HepG2 (cell line): ENCODE measurements at regions not wholly inside any gene's neighbourhood (a gene's known extent, or its start where the extent isn't known, plus 50 kb on each side); places are given as distances from the start of the nearest gene placed in this dataset.

Experiments
- ATAC-seq: fragments of 200-7000 bp; cut with Tn5 transposase; 3 replicates; pipeline ENCODE4 v1.9.1; 2020; ENCODE audit warnings: mild to moderate bottlenecking, moderate library complexity
- BruUV-seq: library from RNA; stranded (reverse); fragments of 400-500 nt; replicated peaks from 2 replicates; lab custom pipeline; 2021; lab: Mats Ljungman, UMichigan
- CTCF ChIA-PET: fragments of 300-600 bp; formaldehyde crosslinking; extraction: SDS; loops from one replicate; lab custom pipeline; 2021; ENCODE audit warnings: low total read pairs, inconsistent platforms, low intra/inter-chr PET ratio; lab: Yijun Ruan, JAX
- POLR2A ChIA-PET: fragments of 350-600 bp; sonication (Branson Sonifier 250); formaldehyde crosslinking; loops from one replicate; lab custom pipeline; 2020; ENCODE audit warnings: antibody characterized with exemption, inconsistent platforms; lab: Yijun Ruan, JAX
- DNase-seq: peaks from one replicate; pipeline ENCODE4 v3.0.0-alpha.2; 2015; ENCODE audit warnings: low spot score
- FAIRE-seq: peaks from 3 replicates; lab custom pipeline; 2011; peaks lifted over from hg19 to GRCh38; lab: Jason Lieb, UNC
- H2AFZ ChIP-seq: one replicate; pipeline ENCODE4 v1.6.1; 2011; ENCODE audit warnings: low read length, inconsistent platforms
- H3K27ac ChIP-seq: fragments of 300-600 bp; 3 replicates; pipeline ENCODE4 v1.8.0; 2011; ENCODE audit warnings: mixed run types, mild to moderate bottlenecking, mixed read lengths, low read length, inconsistent platforms; ENCODE audit not compliant: insufficient read depth; ENCODE audit errors: extremely low read length
- H3K27me3 ChIP-seq, 2 experiments: fragments of 200-600 bp in 1 of 2; 2 replicates in 1 of 2; 3 replicates in 1 of 2; pipeline versions ENCODE4 v1.6.0 to v1.8.0; 2011; ENCODE audit warnings: low read length in 2 of 2, mild to moderate bottlenecking in 2 of 2, moderate library complexity in 2 of 2, inconsistent platforms in 1 of 2; ENCODE audit not compliant: insufficient read depth in 2 of 2, control insufficient read depth in 1 of 2
- H3K36me3 ChIP-seq, 2 experiments: fragments of 200-600 bp in 1 of 2; replicated peaks in 1 of 2; 2 replicates in 1 of 2; 3 replicates in 1 of 2; pipeline versions ENCODE4 v1.5.1 to v1.8.0; 2011; ENCODE audit warnings: low read length in 2 of 2, inconsistent platforms in 1 of 2; ENCODE audit not compliant: insufficient read depth in 2 of 2, control insufficient read depth in 1 of 2
- H3K4me1 ChIP-seq: 2 replicates; pipeline ENCODE4 v1.5.1; 2012; ENCODE audit warnings: low read length, inconsistent platforms; ENCODE audit not compliant: insufficient read depth
- H3K4me2 ChIP-seq: 2 replicates; pipeline ENCODE4 v1.6.0; 2011; ENCODE audit warnings: low read depth, low read length, inconsistent platforms
- H3K4me3 ChIP-seq, 3 experiments: fragments of 200-600 bp in 1 of 3; sonication (generic), shearing (Covaris generic) in 1 of 3; replicated peaks in 1 of 3; 2 replicates each; pipeline ENCODE4 v1.5.1; 2011 to 2016; ENCODE audit warnings: low read length in 3 of 3, inconsistent platforms in 2 of 3, low read depth in 2 of 3, mild to moderate bottlenecking in 2 of 3, control low read depth in 1 of 3, mixed read lengths in 1 of 3; ENCODE audit not compliant: insufficient read depth in 1 of 3
- H3K79me2 ChIP-seq: one replicate; pipeline ENCODE4 v1.6.1; 2011; ENCODE audit warnings: low read length, inconsistent platforms; ENCODE audit not compliant: insufficient read depth
- H3K9ac ChIP-seq: 2 replicates; pipeline ENCODE4 v1.6.0; 2011; ENCODE audit warnings: mild to moderate bottlenecking, low read depth, low read length, inconsistent platforms; ENCODE audit not compliant: insufficient read depth
- H3K9me3 ChIP-seq: 2 replicates; pipeline ENCODE4 v1.5.1; 2012; ENCODE audit warnings: mild to moderate bottlenecking, low read length
- H4K20me1 ChIP-seq: 2 replicates; pipeline ENCODE4 v1.6.0; 2011; ENCODE audit warnings: inconsistent platforms, mild to moderate bottlenecking, low read length, moderate library complexity; ENCODE audit not compliant: insufficient read depth
- CEBPG ChIP-seq: IDR thresholded peaks from 2 replicates; pipeline ENCODE4 v1.6.1; 2016
- ISX ChIP-seq: sonication (generic); formaldehyde crosslinking; conservative IDR thresholded peaks from 2 replicates; pipeline ENCODE4 v1.5.0; 2020; ENCODE audit warnings: missing genetic modification reagents
- KDM6A ChIP-seq: IDR thresholded peaks from 2 replicates; pipeline ENCODE4 v1.6.1; 2016; ENCODE audit warnings: low read depth
- MAFF ChIP-seq: IDR thresholded peaks from 2 replicates; pipeline ENCODE4 v1.6.1; 2011; ENCODE audit warnings: low read depth, low read length, improper control_type of control experiment
- MAFK ChIP-seq, 2 experiments: IDR thresholded peaks in 1 of 2; conservative IDR thresholded peaks in 1 of 2; 2 replicates each; pipeline ENCODE4 v1.6.1; 2011; ENCODE audit warnings: improper control_type of control experiment in 2 of 2, low read length in 2 of 2
- MYC ChIP-seq: sonication (generic); formaldehyde crosslinking; IDR thresholded peaks from 2 replicates; pipeline ENCODE4 v1.9.0; 2021; ENCODE audit warnings: missing genetic modification reagents, borderline replicate concordance
- RXRA ChIP-seq: sonication (generic); formaldehyde crosslinking; IDR thresholded peaks from 2 replicates; pipeline ENCODE4 v1.5.1; 2020; ENCODE audit warnings: missing genetic modification reagents
- SMAD1 ChIP-seq: sonication (generic); formaldehyde crosslinking; IDR thresholded peaks from 2 replicates; pipeline ENCODE4 v1.4.0; 2020; ENCODE audit warnings: missing genetic modification reagents, low read depth, mild to moderate bottlenecking, borderline replicate concordance
- TCF7L2 ChIP-seq: IDR thresholded peaks from 2 replicates; pipeline ENCODE4 v1.6.1; 2011; ENCODE audit warnings: mild to moderate bottlenecking, low read depth, low read length, moderate library complexity
- ZBTB7A ChIP-seq: sonication (generic); formaldehyde crosslinking; IDR thresholded peaks from 2 replicates; pipeline ENCODE4 v1.8.0; 2022; ENCODE audit warnings: mild to moderate bottlenecking, missing genetic modification reagents
- ZNF20 ChIP-seq: sonication (generic); formaldehyde crosslinking; IDR thresholded peaks from 2 replicates; pipeline ENCODE4 v1.4.0; 2020; ENCODE audit warnings: mild to moderate bottlenecking, moderate library complexity, missing genetic modification reagents
- ZNF292 ChIP-seq: sonication (generic); formaldehyde crosslinking; IDR thresholded peaks from 2 replicates; pipeline ENCODE4 v1.8.1; 2022; ENCODE audit warnings: mild to moderate bottlenecking, low read depth, missing genetic modification reagents, borderline replicate concordance
- ZNF737 ChIP-seq: sonication (generic); formaldehyde crosslinking; IDR thresholded peaks from 2 replicates; pipeline ENCODE4 v1.5.0; 2020; ENCODE audit warnings: missing genetic modification reagents, mild to moderate bottlenecking, borderline replicate concordance
- ZNF883 ChIP-seq: sonication (generic); formaldehyde crosslinking; IDR thresholded peaks from 2 replicates; pipeline ENCODE4 v1.5.1; 2020; ENCODE audit warnings: mild to moderate bottlenecking, missing genetic modification reagents; ENCODE audit errors: not compliant biosample characterization
- WGBS: methylation state at CpG from one replicate; pipeline ENCODE4 v1.1.6; 2017; ENCODE audit warnings: low lambda C conversion rate; 5-methylcytosine and 5-hydroxymethylcytosine counted together
- in situ Hi-C: cut with HindIII; loops from 2 replicates; pipeline ENCODE4 v1.10.0; 2017; ENCODE audit warnings: low pct_unique_long_range_greater_than_20kb; ENCODE audit not compliant: extremely low pct_ligation_motif_present
- intact Hi-C: fragments of 100-400 bp; cut with micrococcal nuclease; formaldehyde crosslinking; loops from one replicate; pipeline ENCODE4 v1.10.0; 2022; ENCODE audit not compliant: unreplicated experiment
- TF ChIP-seq, protein P1 (sequence below): sonication (generic); formaldehyde crosslinking; IDR thresholded peaks from 2 replicates; pipeline ENCODE4 v1.4.0; 2020; ENCODE audit warnings: missing genetic modification reagents, borderline replicate concordance
- TF ChIP-seq, protein P2 (sequence below): sonication (generic); formaldehyde crosslinking; IDR thresholded peaks from 2 replicates; pipeline ENCODE4 v1.5.1; 2020; ENCODE audit warnings: missing genetic modification reagents, mild to moderate bottlenecking, borderline replicate concordance

DNA sequence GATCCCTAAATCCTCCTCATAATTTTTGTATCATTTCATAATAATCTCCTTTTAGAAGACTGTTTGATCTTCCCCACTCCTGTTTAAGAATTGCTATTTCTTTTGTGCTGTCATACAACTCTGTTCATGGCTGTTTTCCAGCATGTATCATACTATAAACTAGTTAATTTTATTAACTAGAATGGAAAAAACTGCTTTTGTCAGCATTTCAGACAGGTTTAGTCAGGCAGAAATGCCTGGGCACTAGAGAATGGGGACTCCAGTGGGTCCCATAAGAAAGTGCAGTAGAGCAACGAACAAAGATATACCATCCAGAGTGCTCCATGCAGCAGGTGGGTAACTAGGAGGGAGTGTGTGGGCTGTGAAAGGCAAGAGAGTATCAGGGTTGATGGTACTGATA, 523.9 kb downstream of the PLOD2 start:
- FAIRE-seq (no peak), DNase-seq (no peak), ATAC-seq (no peak)
- BruUV-seq = no TSS peak
- in situ Hi-C loops (no loop called here), intact Hi-C loops (no loop called here)
- TF ChIP-seq ZNF883 (CRISPR knock-in tag) = no peak
- no peak for TF ChIP-seq ISX (CRISPR knock-in tag)
- no peak for TF ChIP-seq SMAD1
- no peak for TF ChIP-seq TCF7L2
- no peak for TF ChIP-seq ZNF20 (CRISPR knock-in tag)
- no peak for TF ChIP-seq ZNF737 (CRISPR knock-in tag)
- TF ChIP-seq MAFF = peak; percentile 67
- no peak for TF ChIP-seq RXRA (CRISPR knock-in tag)
- TF ChIP-seq CEBPG (CRISPR knock-in tag) = no peak
- no peak for TF ChIP-seq MYC (CRISPR knock-in tag)
- TF ChIP-seq ZNF292 (CRISPR knock-in tag) = no peak
- TF ChIP-seq, protein P1, sequence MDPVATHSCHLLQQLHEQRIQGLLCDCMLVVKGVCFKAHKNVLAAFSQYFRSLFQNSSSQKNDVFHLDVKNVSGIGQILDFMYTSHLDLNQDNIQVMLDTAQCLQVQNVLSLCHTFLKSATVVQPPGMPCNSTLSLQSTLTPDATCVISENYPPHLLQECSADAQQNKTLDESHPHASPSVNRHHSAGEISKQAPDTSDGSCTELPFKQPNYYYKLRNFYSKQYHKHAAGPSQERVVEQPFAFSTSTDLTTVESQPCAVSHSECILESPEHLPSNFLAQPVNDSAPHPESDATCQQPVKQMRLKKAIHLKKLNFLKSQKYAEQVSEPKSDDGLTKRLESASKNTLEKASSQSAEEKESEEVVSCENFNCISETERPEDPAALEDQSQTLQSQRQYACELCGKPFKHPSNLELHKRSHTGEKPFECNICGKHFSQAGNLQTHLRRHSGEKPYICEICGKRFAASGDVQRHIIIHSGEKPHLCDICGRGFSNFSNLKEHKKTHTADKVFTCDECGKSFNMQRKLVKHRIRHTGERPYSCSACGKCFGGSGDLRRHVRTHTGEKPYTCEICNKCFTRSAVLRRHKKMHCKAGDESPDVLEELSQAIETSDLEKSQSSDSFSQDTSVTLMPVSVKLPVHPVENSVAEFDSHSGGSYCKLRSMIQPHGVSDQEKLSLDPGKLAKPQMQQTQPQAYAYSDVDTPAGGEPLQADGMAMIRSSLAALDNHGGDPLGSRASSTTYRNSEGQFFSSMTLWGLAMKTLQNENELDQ (CRISPR knock-in tag) = no peak
- TF ChIP-seq KDM6A = no peak
- TF ChIP-seq, protein P2, sequence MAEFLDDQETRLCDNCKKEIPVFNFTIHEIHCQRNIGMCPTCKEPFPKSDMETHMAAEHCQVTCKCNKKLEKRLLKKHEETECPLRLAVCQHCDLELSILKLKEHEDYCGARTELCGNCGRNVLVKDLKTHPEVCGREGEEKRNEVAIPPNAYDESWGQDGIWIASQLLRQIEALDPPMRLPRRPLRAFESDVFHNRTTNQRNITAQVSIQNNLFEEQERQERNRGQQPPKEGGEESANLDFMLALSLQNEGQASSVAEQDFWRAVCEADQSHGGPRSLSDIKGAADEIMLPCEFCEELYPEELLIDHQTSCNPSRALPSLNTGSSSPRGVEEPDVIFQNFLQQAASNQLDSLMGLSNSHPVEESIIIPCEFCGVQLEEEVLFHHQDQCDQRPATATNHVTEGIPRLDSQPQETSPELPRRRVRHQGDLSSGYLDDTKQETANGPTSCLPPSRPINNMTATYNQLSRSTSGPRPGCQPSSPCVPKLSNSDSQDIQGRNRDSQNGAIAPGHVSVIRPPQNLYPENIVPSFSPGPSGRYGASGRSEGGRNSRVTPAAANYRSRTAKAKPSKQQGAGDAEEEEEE = no peak
- TF ChIP-seq MAFK (conservative IDR thresholded peaks at IDR 0.05 in 1 of 2, IDR thresholded peaks at IDR 0.05 in 1 of 2; ENCODE audit: low read length in 2 of 2) = peak; percentile 67 to 82
- TF ChIP-seq ZBTB7A (CRISPR knock-in tag) = no peak
- no peaks in the 10 kb centered on the region for H3K9me3 ChIP-seq
- H4K20me1 ChIP-seq = no peaks in the 10 kb centered on the region
- H3K4me3 ChIP-seq = no peak overlapping the region
- H3K27ac ChIP-seq = no peak overlapping the region
- no peak overlapping the region for H2AFZ ChIP-seq
- no peak overlapping the region for H3K4me2 ChIP-seq
- no peak overlapping the region for H3K9ac ChIP-seq
- no peaks in the 10 kb centered on the region for H3K36me3 ChIP-seq
- no peaks in the 10 kb centered on the region for H3K79me2 ChIP-seq
- H3K4me1 ChIP-seq = peaks cover 14% of the 10 kb centered on the region
- H3K27me3 ChIP-seq = no peaks in the 10 kb centered on the region
- ChIA-PET CTCF (no interaction called here), POLR2A (no interaction called here)
- WGBS = 4% methylated on average over 1 of the region's 1 CpG
